Caco-2 (cell line): ENCODE measurements at regions not wholly inside any gene's neighbourhood (a gene's known extent, or its start where the extent isn't known, plus 50 kb on each side); places are given as distances from the start of the nearest gene placed in this dataset.

ENCODE experiments used
- BruUV-seq: library from RNA; stranded (reverse); fragments of 400-500 nt; replicated peaks from 2 replicates; lab custom pipeline; 2021; lab: Mats Ljungman, UMichigan
- CTCF ChIA-PET: fragments of 300-600 bp; sonication (Branson Sonifier 250); formaldehyde crosslinking; loops from one replicate; lab custom pipeline; 2022; ENCODE audit warnings: antibody characterized with exemption; lab: Charles Lee
- POLR2A ChIA-PET: fragments of 300-600 bp; sonication (Branson Sonifier 250); formaldehyde crosslinking; loops from one replicate; lab custom pipeline; 2022; ENCODE audit warnings: antibody characterized with exemption; lab: Charles Lee
- DNase-seq, 2 experiments: peaks; one replicate each; pipeline versions ENCODE4 v3.0.0 to v3.0.0-alpha.2; 2020 to 2022
- H3K27me3 ChIP-seq: replicated peaks from 2 replicates; pipeline ENCODE4 v1.6.0; 2011; ENCODE audit warnings: low read length; ENCODE audit not compliant: control insufficient read depth, insufficient read depth
- H3K36me3 ChIP-seq: 2 replicates; pipeline ENCODE4 v1.5.1; 2011; ENCODE audit warnings: low read length; ENCODE audit not compliant: control insufficient read depth, insufficient read depth
- H3K4me1 ChIP-seq: fragments of 250-450 bp; sonication (Bioruptor Pico); 2 replicates; pipeline ENCODE4 v1.5.1; 2020; ENCODE audit warnings: mild to moderate bottlenecking
- H3K4me3 ChIP-seq: 2 replicates; pipeline ENCODE4 v1.5.1; 2011; ENCODE audit warnings: low read depth, mild to moderate bottlenecking, control low read depth, low read length
- H3K9me3 ChIP-seq: fragments of 250-450 bp; sonication (Bioruptor Pico); 2 replicates; pipeline ENCODE4 v1.5.1; 2020; ENCODE audit warnings: mild to moderate bottlenecking, moderate library complexity
- H3K27ac Mint-ChIP-seq: one replicate; pipeline ENCODE4 v1.8.0; 2022; ENCODE audit warnings: mixed read lengths; ENCODE audit not compliant: unreplicated experiment
- H3K27me3 Mint-ChIP-seq: one replicate; pipeline ENCODE4 v1.8.0; 2022; ENCODE audit warnings: mixed read lengths; ENCODE audit not compliant: insufficient read depth, unreplicated experiment
- H3K36me3 Mint-ChIP-seq: one replicate; pipeline ENCODE4 v1.8.0; 2022; ENCODE audit warnings: mild to moderate bottlenecking, mixed read lengths; ENCODE audit not compliant: insufficient read depth, unreplicated experiment
- H3K4me1 Mint-ChIP-seq: one replicate; pipeline ENCODE4 v1.8.0; 2022; ENCODE audit warnings: low read depth, mixed read lengths; ENCODE audit not compliant: unreplicated experiment
- H3K4me3 Mint-ChIP-seq: one replicate; pipeline ENCODE4 v1.8.0; 2022; ENCODE audit warnings: mild to moderate bottlenecking, moderate library complexity, mixed read lengths; ENCODE audit not compliant: unreplicated experiment
- H3K9me3 Mint-ChIP-seq: one replicate; pipeline ENCODE4 v1.8.0; 2022; ENCODE audit warnings: mixed read lengths; ENCODE audit not compliant: unreplicated experiment
- CTCF ChIP-seq, 2 experiments: fragments of 200-600 bp in 1 of 2; IDR thresholded peaks; 1 replicate in 1 of 2; 2 replicates in 1 of 2; pipeline versions ENCODE4 v1.5.1 to v1.8.0; 2011 to 2022; ENCODE audit warnings: antibody characterized with exemption in 1 of 2, control low read depth in 1 of 2, inconsistent platforms in 1 of 2, low read depth in 1 of 2, low read length in 1 of 2, mild to moderate bottlenecking in 1 of 2, moderate library complexity in 1 of 2; ENCODE audit not compliant: insufficient read depth in 1 of 2, severe bottlenecking in 1 of 2, unreplicated experiment in 1 of 2
- intact Hi-C: fragments of 100-400 bp; cut with micrococcal nuclease; formaldehyde crosslinking; loops from one replicate; pipeline ENCODE4 v1.10.0; 2022; ENCODE audit not compliant: unreplicated experiment

- no peak for TF ChIP-seq CTCF (IDR thresholded peaks at IDR 0.05; ENCODE audit: insufficient read depth in 1 of 2, low read depth in 1 of 2, low read length in 1 of 2, severe bottlenecking in 1 of 2, unreplicated experiment in 1 of 2)
- Mint-ChIP-seq H3K9me3 (no peaks in the 10 kb centered on the region), H3K27ac (no peak overlapping the region), H3K4me1 (no peaks in the 10 kb centered on the region), H3K27me3 (peaks cover 5% of the 10 kb centered on the region), H3K36me3 (no peaks in the 10 kb centered on the region), H3K4me3 (no peak overlapping the region)
- DNase-seq, result no peak
- Histone ChIP-seq H3K4me3 (no peak overlapping the region), H3K36me3 (no peaks in the 10 kb centered on the region), H3K27me3 (no peaks in the 10 kb centered on the region), H3K9me3 (no peaks in the 10 kb centered on the region), H3K4me1 (no peaks in the 10 kb centered on the region)
- BruUV-seq, result no TSS peak
- intact Hi-C loops, result no loop called here
- ChIA-PET POLR2A (no interaction called here), CTCF (no interaction called here)
Measured at GRCh38 chr14:86221755-86222154, 691.8 kb downstream of the FLRT2 start.

GRCh38 chr14:86221000-86221399 lies 691.1 kb downstream of the FLRT2 start:
- TF ChIP-seq CTCF (IDR thresholded peaks at IDR 0.05; ENCODE audit: insufficient read depth in 1 of 2, low read depth in 1 of 2, low read length in 1 of 2, severe bottlenecking in 1 of 2, unreplicated experiment in 1 of 2), result no peak
- Histone ChIP-seq H3K36me3 (no peaks in the 10 kb centered on the region), H3K4me3 (no peak overlapping the region), H3K27me3 (no peaks in the 10 kb centered on the region), H3K4me1 (no peaks in the 10 kb centered on the region), H3K9me3 (no peaks in the 10 kb centered on the region)
- ChIA-PET CTCF (no interaction called here), POLR2A (no interaction called here)
- BruUV-seq, result no TSS peak
- H3K27me3 Mint-ChIP-seq, result peaks cover 7% of the 10 kb centered on the region
- intact Hi-C loops, result no loop called here
- H3K27ac Mint-ChIP-seq, result no peak overlapping the region
- DNase-seq, result peak in 1 of 2 experiments; percentile 4
- H3K4me1 Mint-ChIP-seq, result no peaks in the 10 kb centered on the region
- H3K9me3 Mint-ChIP-seq, result no peaks in the 10 kb centered on the region
- H3K36me3 Mint-ChIP-seq, result no peaks in the 10 kb centered on the region
- H3K4me3 Mint-ChIP-seq, result no peak overlapping the region

DNA sequence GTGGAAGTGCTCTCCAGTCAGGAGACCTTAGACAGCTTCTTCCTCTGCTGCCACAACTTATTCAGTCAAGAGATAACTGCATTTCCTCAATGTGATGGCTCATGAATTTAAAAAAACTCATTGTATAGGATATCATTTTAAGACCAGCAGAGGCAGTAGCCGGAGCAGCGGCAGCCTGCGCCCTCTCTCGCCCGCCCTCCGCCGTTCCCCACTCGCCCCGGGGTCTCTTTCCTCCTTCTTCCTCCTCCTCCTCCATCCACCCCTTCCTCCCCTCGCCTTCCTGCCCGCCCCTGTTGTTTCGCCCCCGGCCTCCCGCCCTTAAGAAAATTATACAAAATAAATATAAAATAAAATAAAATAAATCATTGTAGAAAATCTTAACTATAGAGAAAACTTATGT lies 687.6 kb downstream of the FLRT2 start:
- peaks cover 2% of the 10 kb centered on the region for H3K27me3 Mint-ChIP-seq
- no peak overlapping the region for H3K4me3 Mint-ChIP-seq
- Histone ChIP-seq H3K36me3 (no peaks in the 10 kb centered on the region), H3K4me3 (no peak overlapping the region), H3K9me3 (no peaks in the 10 kb centered on the region), H3K27me3 (no peaks in the 10 kb centered on the region), H3K4me1 (no peaks in the 10 kb centered on the region)
- TF ChIP-seq CTCF (IDR thresholded peaks at IDR 0.05; ENCODE audit: insufficient read depth in 1 of 2, low read depth in 1 of 2, low read length in 1 of 2, severe bottlenecking in 1 of 2, unreplicated experiment in 1 of 2), result no peak
- H3K4me1 Mint-ChIP-seq, result no peaks in the 10 kb centered on the region
- no peaks in the 10 kb centered on the region for H3K9me3 Mint-ChIP-seq
- BruUV-seq, result no TSS peak
- POLR2A ChIA-PET, result no interaction called here
- H3K36me3 Mint-ChIP-seq, result no peaks in the 10 kb centered on the region
- CTCF ChIA-PET, result no interaction called here
- intact Hi-C loops, result no loop called here
- no peak for DNase-seq
- no peak overlapping the region for H3K27ac Mint-ChIP-seq
